ENCODE measurements at regions not wholly inside any gene's neighbourhood (a gene's known extent, or its start where the extent isn't known, plus 50 kb on each side); places are given as distances from the start of the nearest gene placed in this dataset.
"Not testable (repeated sequence)": the region's sequence is repeated elsewhere in the genome, so short reads cannot be mapped to it uniquely, and the experiment has no call there.

DNA sequence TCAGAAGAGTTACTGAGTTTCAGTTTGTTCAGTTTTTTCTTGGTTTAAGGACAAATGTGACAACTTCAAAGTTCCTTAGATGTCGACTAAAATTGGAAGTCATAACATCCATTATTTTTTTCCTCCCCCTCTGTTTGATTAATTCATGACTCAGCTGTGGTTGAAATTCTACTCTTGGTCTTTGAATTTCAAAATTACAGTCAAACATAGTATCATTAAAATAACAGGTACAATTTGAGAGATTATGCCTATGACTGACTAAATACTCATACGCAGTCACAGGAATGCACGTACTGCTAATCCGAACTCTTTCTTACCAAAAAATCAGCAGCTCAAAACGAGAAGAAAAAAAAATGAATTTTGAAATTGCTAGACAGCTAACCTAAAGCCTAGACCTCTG is 1434.8 kb downstream of the RAPGEF2 start:
- no peak for DNase-seq

DNA sequence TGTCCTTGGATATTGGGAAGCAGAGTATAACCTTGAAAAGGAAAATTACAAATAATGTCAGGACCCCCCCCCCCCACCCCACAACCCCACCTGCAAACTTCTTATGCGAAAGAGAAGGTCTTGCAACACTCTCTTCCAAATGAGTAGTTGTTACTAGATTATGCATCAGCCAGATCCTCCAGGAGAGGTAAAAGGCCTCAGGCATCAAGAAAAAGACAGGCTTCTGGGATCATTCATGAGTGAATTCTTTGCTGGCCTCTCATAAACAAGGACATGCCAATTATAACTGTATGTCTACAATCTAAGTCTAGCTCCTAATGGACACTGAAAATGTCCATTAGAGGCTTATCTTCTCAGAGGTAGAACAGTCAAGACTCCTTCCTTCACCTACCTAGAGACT is 1443.3 kb downstream of the RAPGEF2 start:
- DNase-seq = no peak

DNA sequence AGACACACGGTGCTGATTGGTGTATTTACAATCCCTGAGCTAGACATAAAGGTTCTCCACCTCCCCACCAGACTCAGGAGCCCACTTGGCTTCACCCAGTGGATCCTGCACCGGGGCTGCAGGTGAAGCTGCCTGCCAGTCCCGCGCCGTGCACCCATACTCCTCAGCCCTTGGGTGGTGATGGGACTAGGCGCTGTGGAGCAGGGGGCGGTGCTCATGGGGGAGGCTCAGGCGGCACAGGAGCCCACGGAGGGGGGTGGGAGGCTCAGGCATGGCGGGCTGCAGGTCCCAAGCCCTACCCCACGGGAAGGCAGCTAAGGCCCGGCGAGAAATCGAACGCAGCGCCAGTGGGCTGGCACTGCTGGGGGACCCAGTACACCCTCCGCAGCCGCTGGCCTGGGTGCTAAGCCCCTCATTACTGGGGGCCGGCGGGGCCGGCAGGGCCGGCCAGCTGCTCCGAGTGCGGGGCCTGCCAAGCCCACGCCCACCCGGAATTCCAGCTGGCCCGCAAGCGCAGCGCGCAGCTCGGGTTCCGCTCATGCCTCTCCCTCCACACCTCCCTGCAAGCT is 1447.2 kb downstream of the RAPGEF2 start:
- not testable (repeated sequence) for DNase-seq

DNA sequence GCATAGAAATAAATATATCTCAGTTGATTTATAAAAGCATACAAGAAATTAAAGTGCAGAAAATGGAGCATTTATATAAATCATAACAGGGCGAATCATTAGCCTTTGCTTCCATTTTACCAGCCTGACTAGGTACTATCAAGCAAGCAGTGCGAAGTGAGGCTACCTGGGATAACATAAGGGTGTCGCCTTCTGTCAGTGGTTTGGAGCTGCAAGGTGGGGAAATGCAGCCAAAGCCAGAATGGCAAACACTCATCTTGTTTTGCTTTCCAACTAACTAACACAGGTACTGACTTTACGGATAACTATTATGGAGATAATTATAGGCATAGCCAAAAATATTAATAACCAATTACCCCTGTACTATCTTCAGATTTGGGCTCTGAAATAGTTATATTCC is 1459.8 kb downstream of the RAPGEF2 start:
- DNase-seq = no peak

DNA sequence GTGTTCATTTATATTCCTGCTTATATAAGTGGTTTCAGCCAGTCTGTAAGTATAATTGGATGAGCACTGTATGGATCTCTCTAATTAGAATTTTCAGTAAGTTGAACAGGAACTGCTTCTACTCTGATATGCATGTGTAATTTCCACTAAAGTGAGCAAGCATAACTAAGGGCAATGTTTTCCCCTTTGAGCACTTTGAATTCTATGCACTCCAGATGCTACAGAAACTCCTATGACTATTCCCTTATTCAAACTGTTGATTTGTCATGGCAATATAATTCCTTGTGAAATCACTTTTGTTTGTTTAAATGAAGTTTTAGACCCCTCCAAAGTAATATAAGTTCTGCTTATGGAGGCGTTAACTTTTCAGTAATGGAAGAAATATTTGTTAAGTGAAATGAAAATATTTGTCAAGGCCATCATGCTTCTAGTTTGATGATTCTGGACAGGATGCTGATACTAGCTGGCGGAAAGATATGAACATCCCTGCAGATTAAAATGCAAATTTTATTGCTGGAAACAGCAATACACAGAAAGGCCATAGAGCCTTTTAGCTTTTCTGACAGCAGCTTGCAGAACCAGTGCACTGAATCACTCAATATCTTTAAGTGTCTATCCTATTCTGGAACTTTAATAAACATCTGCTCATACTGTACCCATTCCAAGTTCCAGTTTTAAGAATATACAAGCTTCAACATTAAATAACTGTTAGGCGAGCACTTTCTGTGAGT is 1460.8 kb downstream of the RAPGEF2 start:
- DNase-seq = no peak

DNA sequence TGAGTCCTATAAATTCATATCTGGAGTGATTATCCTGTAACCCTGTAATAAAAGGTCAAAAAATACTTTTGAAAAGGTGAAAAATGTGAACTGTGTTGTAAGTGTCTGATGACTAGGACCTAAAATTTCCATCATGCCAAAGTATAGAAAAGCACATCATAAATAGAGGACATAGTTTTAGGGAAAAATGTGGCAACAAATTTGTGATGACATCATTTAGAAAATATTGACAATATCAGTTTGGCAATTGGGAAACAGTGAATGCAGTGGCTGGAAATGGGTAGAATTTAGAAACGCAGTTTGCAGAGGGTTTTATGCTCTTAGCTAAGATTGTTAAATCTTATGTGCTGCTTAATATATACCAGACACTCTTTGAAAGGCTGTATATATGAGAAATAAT is 1464.8 kb downstream of the RAPGEF2 start:
- DNase-seq = no peak

DNA sequence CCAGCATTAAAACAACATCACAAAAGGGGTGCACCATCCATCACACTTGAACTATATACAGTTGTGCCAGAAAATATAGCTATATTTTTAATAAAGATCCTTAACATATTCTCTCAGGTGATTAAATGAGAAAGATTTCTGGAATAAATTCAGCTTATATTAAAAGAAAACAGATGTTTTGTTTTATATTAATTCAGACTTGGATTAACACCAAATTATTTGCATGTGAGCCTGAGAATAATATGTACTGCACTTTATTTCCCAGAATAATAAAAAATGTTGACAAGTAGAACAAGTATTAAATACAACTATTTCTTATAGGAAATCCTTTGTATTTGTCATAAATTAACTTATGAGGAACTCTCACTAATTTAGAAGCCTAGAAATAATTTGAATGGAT is 1467.4 kb downstream of the RAPGEF2 start:
- DNase-seq = no peak

DNA sequence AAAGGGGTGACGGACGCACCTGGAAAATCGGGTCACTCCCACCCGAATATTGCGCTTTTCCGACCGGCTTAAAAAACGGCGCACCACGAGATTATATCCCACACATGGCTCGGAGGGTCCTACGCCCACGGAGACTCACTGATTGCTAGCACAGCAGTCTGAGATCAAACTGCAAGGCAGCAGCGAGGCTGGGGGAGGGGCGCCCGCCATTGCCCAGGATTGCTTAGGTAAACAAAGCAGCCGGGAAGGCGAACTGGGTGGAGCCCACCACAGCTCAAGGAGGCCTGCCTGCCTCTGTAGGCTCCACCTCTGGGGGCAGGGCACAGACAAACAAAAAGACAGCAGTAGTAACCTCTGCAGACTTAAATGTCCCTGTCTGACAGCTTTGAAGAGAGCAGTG is 1471.4 kb downstream of the RAPGEF2 start:
- DNase-seq = not testable (repeated sequence)

DNA sequence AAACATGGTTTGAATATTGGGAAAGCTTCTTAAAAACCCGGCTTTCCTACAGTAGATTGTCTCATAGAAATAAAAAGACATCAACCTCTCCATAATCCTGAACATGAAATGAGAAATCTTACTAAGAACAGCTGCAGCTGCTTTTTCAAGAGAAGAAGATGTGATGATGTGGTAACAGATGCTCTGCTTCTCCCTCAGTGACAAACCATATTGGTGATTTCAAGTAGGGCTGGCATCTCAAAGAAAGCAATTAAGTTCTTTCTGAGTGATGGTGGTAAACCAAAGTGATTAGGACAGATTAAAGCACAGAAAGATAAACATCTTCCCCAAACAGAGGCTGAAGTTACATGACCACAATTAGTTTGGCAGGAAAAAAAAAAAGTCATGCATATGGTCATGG is 1477.7 kb downstream of the RAPGEF2 start:
- DNase-seq = no peak

DNA sequence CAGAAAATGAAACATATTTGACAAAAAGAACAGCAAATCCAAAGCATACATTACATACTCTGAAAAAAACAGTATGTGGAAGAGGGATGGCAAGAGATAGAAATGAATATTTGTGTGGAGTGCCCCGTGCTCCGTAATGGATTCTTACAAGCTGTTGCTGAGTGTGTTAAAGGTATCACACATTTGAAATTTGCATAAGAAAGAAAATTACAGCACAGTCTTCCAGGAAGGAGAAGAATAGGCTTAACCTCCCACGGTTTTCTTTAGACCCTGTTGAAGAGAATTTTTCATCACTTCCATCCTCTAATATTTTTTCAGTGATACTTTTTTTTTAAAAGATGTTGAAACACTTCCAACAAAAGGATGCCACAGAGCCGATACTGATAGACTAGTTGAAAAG is 1489.4 kb downstream of the RAPGEF2 start:
- DNase-seq = no peak

DNA sequence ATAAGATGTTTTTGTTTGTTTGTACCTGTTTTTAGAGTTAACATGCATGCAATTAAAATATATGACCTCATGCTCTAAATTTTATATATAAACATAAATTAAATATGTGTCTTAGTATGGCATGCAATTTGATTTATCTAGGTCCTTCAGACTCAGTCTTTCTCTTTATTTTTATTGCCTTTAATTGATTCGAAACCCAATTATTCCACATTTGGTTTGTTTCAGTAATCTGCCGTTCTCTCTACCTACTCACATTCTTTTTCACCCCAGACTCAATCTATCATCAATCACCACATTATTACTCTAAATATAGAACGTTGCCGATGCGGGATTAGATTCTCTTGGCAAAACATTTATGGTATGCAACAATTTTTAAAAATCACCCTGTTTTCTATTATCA is 1492.8 kb downstream of the RAPGEF2 start:
- DNase-seq = no peak

DNA sequence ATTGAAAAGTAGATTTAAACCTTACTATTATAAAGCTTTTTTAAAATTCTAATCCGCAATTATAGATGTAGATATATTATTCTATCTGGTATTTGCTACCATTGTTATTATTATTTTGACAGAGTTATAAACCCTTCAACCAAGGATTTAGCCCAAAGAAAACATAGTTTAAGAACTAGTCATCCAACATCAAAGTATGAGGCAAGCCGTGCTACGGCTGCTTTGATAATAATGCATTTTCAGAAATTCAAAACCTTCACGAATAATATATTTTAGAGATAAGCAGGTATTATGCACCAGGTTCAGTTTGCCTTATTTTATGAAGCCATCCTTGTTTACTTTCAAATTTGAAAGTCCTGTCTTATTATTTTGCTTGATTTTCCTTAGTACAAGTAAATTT is 1501.7 kb downstream of the RAPGEF2 start:
- no peak for DNase-seq

DNA sequence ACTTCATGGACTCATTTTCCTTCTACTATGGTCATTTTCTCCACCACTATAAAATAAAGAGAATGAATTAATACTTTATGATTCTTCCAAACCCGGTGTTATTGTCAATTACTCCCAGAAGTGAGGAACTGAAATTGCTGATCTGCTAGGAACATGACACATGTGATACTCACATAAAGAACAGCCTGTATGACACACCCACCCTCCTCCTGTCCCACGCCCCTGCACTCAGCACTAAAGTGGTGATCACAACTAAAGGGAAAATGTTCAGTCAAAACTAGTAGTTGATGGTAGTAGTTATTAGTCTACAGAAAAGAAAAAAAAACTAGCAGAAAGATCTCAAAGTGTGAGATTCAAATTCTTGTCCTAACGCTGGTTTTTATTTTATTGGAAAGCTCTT is 1508.3 kb downstream of the RAPGEF2 start:
- DNase-seq = no peak

DNA sequence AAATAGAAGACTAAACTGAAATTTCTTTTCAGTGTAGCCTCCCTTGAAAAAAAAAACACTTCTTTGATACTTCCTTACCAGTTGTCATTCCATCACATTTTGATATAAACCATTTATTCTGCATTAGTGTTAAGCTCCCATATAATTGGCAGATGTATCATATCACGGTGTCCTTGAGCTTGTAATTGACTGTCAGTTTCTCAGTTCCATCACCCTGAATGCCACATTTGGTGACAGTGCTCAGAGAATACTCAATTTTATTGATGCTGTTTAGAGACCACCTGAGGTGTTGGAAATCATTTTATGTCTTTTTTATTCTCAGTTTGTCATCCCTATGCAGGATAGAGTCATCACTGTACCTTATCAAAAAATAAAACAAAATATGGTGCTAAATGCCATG is 1528.2 kb downstream of the RAPGEF2 start:
- DNase-seq = no peak

DNA sequence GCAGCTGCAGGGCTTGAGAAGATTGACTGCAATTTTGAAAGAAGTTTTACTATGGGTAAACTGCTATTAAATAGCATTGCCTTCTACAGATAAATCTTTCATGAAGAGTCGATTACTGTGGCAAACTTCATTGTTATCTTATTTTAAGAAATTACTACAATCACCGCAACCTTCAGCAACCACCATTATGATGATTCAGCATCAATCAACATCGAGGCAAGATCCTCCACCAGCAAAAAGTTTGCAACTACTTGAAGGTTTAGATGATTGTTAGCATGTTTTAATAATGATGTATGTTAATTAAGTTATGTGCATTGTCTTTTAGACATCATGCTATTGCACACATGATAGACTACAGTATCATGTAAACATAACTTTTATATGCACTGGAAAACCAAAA is 1511.0 kb downstream of the FSTL5 start:
- no peak for DNase-seq

DNA sequence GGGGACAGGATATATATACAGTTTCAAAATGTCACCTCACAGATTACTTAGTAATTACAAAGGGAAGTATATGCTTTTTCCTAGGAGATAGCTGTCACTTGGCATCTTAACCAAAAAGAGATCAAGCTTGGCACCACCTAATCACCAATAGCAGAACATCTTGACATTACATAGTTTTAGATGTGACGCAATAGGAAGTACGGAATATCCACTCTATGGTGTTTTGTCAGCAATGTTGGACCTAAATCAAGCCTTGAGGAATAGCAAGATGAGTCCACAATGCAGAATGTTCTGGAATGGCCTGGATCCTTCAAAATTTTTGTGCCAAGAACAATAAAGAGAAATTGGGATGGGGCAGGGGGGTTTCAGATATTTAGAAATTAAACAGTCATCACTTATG is 1488.2 kb downstream of the FSTL5 start:
- no peak for DNase-seq

DNA sequence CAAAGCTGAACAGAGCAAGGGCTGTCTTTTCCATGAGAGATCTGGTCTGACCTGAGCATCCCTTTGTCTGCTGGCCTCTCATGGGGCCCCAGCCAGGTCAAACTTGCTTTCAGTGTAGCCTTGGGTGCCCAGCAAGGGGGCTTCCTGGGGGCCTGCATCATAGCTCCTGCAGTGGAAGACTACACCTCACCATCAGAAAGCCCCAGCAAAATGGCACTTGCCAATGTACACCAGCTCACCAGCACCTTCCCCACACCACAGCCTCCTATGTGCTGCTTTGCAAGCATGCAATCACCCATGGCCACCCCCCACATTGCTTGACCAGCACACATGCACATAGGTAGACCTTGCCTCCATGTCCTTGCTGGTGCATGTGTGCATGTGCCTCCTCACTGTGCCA is 1478.1 kb downstream of the FSTL5 start:
- DNase-seq = no peak

DNA sequence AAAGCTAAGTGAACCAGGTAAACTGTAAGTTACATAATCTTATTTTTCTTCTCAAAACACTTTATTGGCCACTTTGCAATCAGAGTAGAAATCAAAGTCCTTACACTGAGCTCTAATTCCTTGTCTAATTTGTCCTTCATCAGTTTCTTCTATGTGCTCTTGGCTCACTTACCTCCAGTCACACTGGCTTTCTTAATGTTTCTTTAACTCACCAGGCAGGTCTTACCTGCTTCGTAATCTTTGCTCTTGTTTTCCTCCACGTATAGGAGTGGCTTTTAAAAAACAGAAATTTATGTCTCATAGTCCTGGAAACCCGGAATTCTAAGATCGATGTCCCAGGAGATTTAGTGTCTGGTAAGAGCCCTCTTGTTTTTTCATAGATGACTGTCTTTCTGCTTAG is 1462.1 kb downstream of the FSTL5 start:
- no peak for DNase-seq

DNA sequence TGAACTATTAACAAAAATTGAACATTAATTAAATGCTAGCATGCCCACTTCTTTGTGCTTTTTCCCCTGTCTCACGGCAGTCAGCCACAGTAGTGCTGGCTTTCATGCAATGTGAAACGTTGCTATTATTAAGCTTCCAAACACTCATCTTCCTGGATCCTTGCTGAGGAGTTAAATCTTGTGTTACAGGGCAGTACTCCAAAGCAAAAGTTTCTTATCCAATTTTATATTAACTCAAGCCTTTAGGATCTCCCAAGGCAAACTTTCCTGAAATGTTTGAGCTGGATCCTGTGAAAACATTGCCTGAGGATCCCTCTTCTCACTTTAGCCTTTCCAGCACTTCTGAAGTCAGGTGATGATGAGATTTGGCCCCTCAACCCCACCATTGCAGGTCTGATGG is 1454.8 kb downstream of the FSTL5 start:
- no peak for DNase-seq

DNA sequence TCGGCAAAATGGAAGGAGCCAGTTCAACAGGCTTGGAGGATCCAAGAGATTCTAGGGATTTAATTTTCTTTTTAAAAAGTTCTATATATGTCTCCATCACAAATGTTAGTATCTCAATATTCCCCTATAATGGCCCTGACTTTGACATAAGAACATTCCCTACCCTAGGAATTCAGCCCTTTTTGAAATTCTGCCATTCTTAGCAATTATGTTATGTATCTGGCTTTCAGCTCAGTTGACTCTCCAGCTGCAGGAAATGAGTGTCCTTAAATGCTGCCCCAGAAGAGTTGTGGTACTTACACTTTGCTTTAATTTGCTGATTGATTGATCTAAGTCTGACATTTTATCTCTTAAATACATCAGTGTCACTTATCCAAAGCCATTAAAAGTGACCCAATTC is 1454.3 kb downstream of the FSTL5 start:
- no peak for DNase-seq

DNA sequence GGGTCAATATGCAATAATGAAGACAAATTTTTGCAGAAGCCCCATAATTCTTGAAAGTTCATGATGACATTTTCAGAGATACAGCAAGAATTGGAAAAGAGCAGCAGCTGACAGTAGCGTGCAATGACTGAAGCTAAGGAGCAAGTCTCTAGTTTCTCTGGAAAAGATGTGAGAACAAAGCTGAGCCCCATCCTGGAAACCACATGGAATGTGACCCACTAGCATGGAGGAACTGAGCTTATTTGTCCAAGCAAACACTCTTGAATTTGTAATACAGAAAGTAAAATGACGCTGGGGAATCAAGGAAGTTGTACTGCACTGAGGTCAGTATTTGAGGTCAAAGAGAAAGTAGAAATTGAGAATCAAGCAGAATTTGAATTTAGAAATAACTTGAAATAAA is 1447.2 kb downstream of the FSTL5 start:
- DNase-seq = peak; percentile 26

DNA sequence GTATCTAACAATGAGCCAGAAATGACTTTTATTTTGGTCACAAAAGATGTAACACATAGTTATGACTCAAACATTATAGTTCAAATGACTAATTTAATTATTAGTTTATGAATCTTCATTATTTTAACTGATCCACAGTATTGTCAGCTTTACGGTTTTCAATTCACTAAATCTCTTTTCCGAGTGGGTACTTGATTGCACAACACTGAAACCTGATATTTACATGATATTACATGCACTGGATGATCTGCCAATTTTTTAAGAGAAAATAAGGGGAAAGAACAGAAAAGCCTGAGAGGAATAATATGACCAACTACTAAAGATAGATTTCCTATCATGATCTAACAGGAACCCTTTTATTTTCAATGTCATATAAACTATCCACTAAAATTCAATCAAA is 1446.0 kb downstream of the FSTL5 start:
- DNase-seq = no peak

DNA sequence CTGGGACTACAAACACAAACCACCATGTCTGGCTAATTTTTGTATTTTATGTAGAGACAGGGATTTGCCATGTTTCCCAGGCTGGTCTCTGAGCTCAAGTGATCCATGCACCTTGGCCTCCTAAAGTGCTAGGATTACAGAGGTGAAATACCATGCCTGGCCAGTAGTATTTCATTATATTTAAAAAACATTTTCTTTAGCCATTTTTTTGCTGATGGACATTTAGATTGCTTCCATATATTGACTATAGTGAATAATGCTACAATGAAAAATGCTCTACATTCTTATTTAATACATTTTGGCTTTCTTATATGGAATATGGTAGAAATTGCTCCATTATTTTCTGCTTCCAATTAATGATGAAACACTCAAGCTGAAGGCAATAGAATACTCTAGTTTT is 1439.7 kb downstream of the FSTL5 start:
- no peak for DNase-seq

DNA sequence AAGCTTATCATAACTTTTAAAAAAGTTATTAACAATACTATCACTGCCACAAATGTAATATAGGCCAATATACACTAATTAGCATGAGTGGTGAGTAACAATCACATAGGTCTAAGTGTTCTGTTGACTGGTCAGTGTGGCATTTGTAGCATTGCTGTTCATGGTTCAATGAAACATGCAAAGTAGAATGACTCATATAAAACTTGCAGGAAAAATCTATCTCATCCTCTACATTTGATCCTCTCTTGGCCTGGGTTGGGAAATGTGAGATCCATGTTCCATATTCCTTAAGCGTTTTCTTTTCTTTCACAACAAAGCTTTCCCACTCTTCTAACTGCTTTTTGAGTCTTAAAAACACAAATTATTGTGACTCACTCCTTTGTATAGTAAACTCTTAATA is 1418.7 kb downstream of the FSTL5 start:
- no peak for DNase-seq

DNA sequence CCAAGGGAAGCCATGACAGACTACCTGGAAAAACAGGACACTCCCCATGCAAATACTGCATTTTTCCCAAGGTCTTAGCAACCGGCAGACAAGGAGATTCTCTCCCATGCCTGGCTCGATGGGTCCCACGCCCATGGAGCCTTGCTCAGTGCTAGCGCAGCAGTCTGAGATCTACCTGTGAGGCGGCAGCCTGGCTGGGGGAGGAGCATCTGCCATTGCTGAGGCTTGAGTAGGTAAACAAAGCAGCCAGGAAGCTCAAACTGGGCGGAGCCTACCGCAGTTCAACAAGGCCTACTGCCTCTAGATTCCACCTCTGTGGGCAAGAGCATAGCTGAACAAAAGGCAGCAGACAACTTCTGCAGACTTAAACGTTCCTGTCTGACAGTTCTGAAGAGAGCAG is 1417.2 kb downstream of the FSTL5 start:
- DNase-seq = not testable (repeated sequence)

Measured in OCI-M1 (cell line).